ENCODE measurements at regions not wholly inside any gene's neighbourhood (a gene's known extent, or its start where the extent isn't known, plus 50 kb on each side); places are given as distances from the start of the nearest gene placed in this dataset.

GRCh38 chr9:119020284-119020683, 349.0 kb downstream of the BRINP1 start:
- DNase-seq (ENCODE audit: low read depth), result no peak

GRCh38 chr9:119020730-119021333, 348.4 kb downstream of the BRINP1 start:
- DNase-seq (ENCODE audit: low read depth), result no peak

GRCh38 chr9:119026120-119026519, 343.1 kb downstream of the BRINP1 start:
- DNase-seq (ENCODE audit: low read depth), result no peak

GRCh38 chr9:119027901-119028699, 341.1 kb downstream of the BRINP1 start:
- no peak for DNase-seq (ENCODE audit: low read depth)

GRCh38 chr9:119029886-119030285, 339.3 kb downstream of the BRINP1 start:
- no peak for DNase-seq (ENCODE audit: low read depth)

GRCh38 chr9:119033596-119033995, 335.6 kb downstream of the BRINP1 start:
- no peak for DNase-seq (ENCODE audit: low read depth)

GRCh38 chr9:119036969-119037368, 332.3 kb downstream of the BRINP1 start:
- no peak for DNase-seq (ENCODE audit: low read depth)

- no peak for DNase-seq (ENCODE audit: low read depth)
Observed at GRCh38 chr9:119043996-119044395, 325.2 kb downstream of the BRINP1 start.

- no peak for DNase-seq (ENCODE audit: low read depth)
Observed at GRCh38 chr9:119044806-119045205, 324.4 kb downstream of the BRINP1 start.

- no peak for DNase-seq (ENCODE audit: low read depth)
Observed at GRCh38 chr9:119047513-119048307, 321.5 kb downstream of the BRINP1 start.

GRCh38 chr9:119050281-119050680, 319.0 kb downstream of the BRINP1 start:
- DNase-seq (ENCODE audit: low read depth), result no peak

- DNase-seq (ENCODE audit: low read depth), result no peak
Observed at GRCh38 chr9:119052339-119053030, 316.8 kb downstream of the BRINP1 start.

GRCh38 chr9:119053070-119053469, 316.2 kb downstream of the BRINP1 start:
- DNase-seq (ENCODE audit: low read depth), result no peak

- DNase-seq (ENCODE audit: low read depth), result no peak
Observed at GRCh38 chr9:119060629-119061385, 308.4 kb downstream of the BRINP1 start.

GRCh38 chr9:119071636-119072035, 297.6 kb downstream of the BRINP1 start:
- no peak for DNase-seq (ENCODE audit: low read depth)

GRCh38 chr9:119074017-119074416, 295.2 kb downstream of the BRINP1 start:
- no peak for DNase-seq (ENCODE audit: low read depth)

- no peak for DNase-seq (ENCODE audit: low read depth)
Observed at GRCh38 chr9:119078015-119078414, 291.2 kb downstream of the BRINP1 start.

- no peak for DNase-seq (ENCODE audit: low read depth)
Observed at GRCh38 chr9:119083673-119084072, 285.6 kb downstream of the BRINP1 start.

GRCh38 chr9:119086590-119086989, 282.6 kb downstream of the BRINP1 start:
- DNase-seq (ENCODE audit: low read depth), result no peak

GRCh38 chr9:119088002-119088547, 281.2 kb downstream of the BRINP1 start:
- DNase-seq (ENCODE audit: low read depth), result no peak

- DNase-seq (ENCODE audit: low read depth), result no peak
Observed at GRCh38 chr9:119091074-119091473, 278.2 kb downstream of the BRINP1 start.

Measured in stimulated activated CD4-positive, alpha-beta T cell treated with anti-CD3 and anti-CD28 coated beads, Interleukin-2, amount 100 ng/mL, for 4 hours (primary cell).